ENCODE measurements at regions not wholly inside any gene's neighbourhood (a gene's known extent, or its start where the extent isn't known, plus 50 kb on each side); places are given as distances from the start of the nearest gene placed in this dataset.

DNA sequence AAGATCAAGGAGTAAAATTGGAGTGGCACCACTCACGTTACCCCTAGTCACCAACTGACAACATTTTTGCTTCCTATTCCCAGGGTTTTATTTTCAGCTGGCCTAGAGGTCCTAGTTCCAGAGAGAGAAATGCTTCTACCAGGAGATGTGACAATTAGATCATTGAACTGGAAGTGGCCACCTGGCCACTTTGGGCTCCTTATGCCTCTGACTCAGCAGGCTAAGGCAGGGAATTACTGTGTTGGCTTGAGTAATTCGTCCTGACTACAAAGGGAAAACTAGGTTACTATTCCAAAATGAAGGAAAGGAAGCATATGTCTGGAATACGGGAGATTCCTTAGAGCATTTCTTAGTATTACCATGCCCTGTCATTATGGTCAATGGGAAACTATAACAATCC, 831.6 kb upstream of the NDST4 start:
- TF ChIP-seq, protein P1, sequence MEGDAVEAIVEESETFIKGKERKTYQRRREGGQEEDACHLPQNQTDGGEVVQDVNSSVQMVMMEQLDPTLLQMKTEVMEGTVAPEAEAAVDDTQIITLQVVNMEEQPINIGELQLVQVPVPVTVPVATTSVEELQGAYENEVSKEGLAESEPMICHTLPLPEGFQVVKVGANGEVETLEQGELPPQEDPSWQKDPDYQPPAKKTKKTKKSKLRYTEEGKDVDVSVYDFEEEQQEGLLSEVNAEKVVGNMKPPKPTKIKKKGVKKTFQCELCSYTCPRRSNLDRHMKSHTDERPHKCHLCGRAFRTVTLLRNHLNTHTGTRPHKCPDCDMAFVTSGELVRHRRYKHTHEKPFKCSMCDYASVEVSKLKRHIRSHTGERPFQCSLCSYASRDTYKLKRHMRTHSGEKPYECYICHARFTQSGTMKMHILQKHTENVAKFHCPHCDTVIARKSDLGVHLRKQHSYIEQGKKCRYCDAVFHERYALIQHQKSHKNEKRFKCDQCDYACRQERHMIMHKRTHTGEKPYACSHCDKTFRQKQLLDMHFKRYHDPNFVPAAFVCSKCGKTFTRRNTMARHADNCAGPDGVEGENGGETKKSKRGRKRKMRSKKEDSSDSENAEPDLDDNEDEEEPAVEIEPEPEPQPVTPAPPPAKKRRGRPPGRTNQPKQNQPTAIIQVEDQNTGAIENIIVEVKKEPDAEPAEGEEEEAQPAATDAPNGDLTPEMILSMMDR (IDR thresholded peaks at IDR 0.05; ENCODE audit: insufficient read depth, low read length, missing control alignments) = no peak
- DNase-seq (ENCODE audit: low read depth, low spot score) = no peak
- POLR2A ChIA-PET = no interaction called here
- CTCF ChIA-PET = no interaction called here
- H3K4me3 ChIP-seq (ENCODE audit: low read depth, low read length) = no peak overlapping the region

DNA sequence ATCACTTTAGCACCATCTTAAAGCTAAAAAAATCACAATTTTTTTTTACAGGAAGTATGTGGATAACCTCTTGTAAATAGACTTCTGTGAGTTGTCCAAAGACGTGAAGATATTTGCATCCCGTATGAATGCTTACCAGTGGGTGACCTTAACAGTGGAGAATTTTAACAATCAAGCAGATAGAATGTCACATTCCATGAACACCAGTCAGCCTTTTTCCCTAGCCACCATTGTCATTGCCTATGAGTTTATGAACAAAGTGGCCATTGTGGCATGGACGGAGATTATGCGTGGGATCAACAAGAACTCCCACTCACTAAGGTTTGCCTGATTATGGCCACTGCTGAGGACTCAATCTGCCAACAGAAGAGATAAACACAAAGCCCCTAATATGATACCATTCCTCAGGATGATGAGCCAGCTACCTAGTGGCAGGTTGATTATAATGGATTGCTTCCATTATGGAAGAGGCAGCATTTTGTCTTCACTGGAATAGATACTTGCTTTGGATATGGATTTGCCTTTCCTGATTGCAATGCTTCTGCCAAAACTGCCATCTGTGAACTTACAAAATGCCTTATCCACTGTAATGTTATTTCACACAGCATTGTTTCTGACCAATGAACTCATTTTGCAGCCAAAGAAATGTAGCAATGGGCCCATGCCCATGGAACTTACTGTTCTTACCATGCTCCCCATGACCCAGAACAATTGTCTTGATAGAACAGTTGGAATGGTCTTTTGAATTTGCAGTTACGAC, 830.9 kb upstream of the NDST4 start:
- POLR2A ChIA-PET = no interaction called here
- no peak overlapping the region for H3K4me3 ChIP-seq (ENCODE audit: low read depth, low read length)
- no peak for DNase-seq (ENCODE audit: low read depth, low spot score)
- CTCF ChIA-PET = no interaction called here
- TF ChIP-seq, protein P1 (IDR thresholded peaks at IDR 0.05; ENCODE audit: insufficient read depth, low read length, missing control alignments) = no peak

DNA sequence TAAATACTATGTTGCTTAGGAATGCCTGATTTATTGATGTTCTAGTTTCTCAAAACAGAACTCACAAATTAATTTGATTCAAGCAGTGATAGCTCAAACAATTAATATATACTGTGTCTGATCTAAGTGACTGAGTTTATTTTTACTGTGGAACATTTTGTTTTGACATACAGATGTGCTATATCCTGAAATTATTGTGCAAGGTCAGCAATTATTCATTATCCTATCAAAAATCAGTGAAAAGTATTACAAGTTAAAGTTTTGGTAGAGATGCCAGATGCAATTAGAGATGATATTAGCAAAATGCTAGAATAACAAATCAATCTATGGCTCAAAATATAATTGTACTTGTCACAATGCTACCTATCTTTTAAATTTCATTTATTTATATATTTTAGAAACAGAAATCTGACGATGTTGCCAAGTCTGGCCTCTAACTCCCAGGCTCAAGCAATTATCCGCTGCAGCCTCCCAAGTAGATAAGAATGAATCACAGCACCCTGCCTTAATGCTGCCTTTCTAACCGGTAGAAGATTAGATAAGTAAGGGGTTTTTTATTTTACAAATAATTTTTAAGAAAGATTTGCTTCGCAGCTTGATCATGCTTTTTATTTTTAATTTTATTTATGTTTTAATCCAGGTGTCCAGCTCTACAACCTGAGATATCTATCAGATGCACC, 825.5 kb upstream of the NDST4 start:
- ChIA-PET POLR2A (no interaction called here), CTCF (no interaction called here)
- TF ChIP-seq, protein P1 (IDR thresholded peaks at IDR 0.05; ENCODE audit: insufficient read depth, low read length, missing control alignments) = no peak
- no peak for DNase-seq (ENCODE audit: low read depth, low spot score)
- no peak overlapping the region for H3K4me3 ChIP-seq (ENCODE audit: low read depth, low read length)

GRCh38 chr4:115929373-115929772, 816.0 kb upstream of the NDST4 start:
- ChIA-PET POLR2A (no interaction called here), CTCF (no interaction called here)
- DNase-seq (ENCODE audit: low read depth, low spot score) = no peak
- TF ChIP-seq, protein P1 (IDR thresholded peaks at IDR 0.05; ENCODE audit: insufficient read depth, low read length, missing control alignments) = no peak
- H3K4me3 ChIP-seq (ENCODE audit: low read depth, low read length) = no peak overlapping the region

DNA sequence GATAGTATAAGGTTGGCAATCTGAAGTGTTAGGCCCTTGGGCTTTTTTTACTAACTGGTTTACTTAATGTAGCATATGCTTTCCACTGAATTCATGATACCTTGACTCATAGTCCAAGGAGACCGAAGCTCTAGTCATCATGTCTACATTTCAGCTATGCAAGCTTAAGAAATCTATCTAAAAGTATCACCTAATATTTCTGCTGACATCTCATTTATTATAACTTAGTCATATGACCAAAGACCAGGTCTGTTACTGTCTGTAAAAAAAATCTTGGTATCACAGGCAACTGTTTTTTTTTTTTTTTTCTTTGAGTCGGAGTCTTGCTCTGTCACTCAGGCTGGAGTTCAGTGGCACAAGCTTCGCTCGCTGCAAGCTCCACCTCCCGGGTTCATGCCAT, 814.0 kb upstream of the NDST4 start:
- POLR2A ChIA-PET = no interaction called here
- no peak overlapping the region for H3K4me3 ChIP-seq (ENCODE audit: low read depth, low read length)
- CTCF ChIA-PET = no interaction called here
- TF ChIP-seq, protein P1 (IDR thresholded peaks at IDR 0.05; ENCODE audit: insufficient read depth, low read length, missing control alignments) = no peak
- DNase-seq (ENCODE audit: low read depth, low spot score) = no peak

DNA sequence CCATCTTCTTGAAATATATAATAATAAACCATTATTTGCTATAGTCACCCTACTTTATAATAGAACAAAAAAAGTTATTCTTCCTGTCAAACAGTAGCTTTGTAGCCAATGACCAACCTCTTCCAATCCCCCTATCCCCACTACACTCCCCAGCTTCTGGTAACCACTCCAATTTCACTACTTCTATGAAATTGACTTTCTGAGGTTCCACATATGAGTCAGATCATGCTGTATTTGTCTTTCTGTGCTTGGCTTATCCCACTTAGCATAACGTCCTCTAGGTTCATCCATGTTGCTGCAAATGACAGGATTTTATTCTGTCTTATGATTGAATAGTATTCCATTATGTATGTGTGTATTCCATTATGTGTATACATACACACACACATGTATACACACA, 809.7 kb upstream of the NDST4 start:
- H3K4me3 ChIP-seq (ENCODE audit: low read depth, low read length) = no peak overlapping the region
- DNase-seq (ENCODE audit: low read depth, low spot score) = no peak
- POLR2A ChIA-PET = no interaction called here
- TF ChIP-seq, protein P1 (IDR thresholded peaks at IDR 0.05; ENCODE audit: insufficient read depth, low read length, missing control alignments) = no peak
- CTCF ChIA-PET = no interaction called here

Measured in AG04449 (cell line).